Suppressor macrophage treated with lipopolysaccharide for 1 hour (primary cell): ENCODE measurements at regions not wholly inside any gene's neighbourhood (a gene's known extent, or its start where the extent isn't known, plus 50 kb on each side); places are given as distances from the start of the nearest gene placed in this dataset.

Experiments used
- DNase-seq, 3 donors: peaks; one replicate each; pipeline ENCODE4 v3.0.0-alpha.2; 2020 to 2022

DNA sequence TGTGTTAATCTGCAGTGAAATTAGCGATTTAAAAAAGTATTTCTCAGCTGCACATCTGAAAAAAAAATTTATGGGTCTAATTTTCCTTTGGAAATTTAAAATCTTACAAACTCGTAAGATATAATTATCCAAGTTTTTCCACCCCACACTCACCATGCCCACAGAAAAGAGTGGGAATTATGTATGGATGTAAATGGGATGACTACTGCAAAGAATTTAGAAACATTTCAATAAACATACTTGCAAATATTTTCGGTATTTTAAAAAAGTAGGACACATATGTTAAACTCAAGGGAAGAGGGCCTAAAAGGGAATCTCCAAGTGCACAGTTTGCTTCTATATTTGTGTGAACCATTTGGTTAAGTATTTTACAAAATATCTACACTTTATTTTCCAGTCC lies 1039.9 kb upstream of the POU3F3 start:
- DNase-seq: no peak

GRCh38 chr2:103815731-103816130 lies 1038.2 kb upstream of the POU3F3 start:
- no peak for DNase-seq

GRCh38 chr2:103817746-103818145 lies 1036.2 kb upstream of the POU3F3 start:
- DNase-seq: no peak

- no peak for DNase-seq
Measured at GRCh38 chr2:103818176-103818575, 1035.7 kb upstream of the POU3F3 start.

- no peak for DNase-seq
Measured at GRCh38 chr2:103819599-103819998, 1034.3 kb upstream of the POU3F3 start.

DNA sequence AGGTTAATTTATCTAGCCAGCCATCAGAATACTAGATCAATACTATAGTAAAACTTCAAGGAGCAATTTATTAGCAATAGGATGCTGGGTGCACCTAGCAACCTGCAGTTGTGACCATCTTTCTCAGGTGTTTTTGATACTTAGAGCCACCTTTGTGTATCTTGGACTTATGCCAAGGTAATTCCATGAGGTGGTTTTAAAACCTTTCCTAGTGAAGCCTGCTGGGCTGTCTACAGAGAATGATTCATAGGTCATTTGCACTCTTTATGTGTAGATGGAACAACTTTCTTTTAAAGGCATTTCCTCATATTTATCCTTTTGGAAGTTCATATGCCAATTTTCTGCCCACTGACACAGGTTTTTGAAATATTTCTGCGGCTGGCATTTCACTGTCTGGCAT lies 1030.1 kb upstream of the POU3F3 start:
- DNase-seq: no peak

- DNase-seq: no peak
Measured at GRCh38 chr2:103847276-103847675, 1006.6 kb upstream of the POU3F3 start.

DNA sequence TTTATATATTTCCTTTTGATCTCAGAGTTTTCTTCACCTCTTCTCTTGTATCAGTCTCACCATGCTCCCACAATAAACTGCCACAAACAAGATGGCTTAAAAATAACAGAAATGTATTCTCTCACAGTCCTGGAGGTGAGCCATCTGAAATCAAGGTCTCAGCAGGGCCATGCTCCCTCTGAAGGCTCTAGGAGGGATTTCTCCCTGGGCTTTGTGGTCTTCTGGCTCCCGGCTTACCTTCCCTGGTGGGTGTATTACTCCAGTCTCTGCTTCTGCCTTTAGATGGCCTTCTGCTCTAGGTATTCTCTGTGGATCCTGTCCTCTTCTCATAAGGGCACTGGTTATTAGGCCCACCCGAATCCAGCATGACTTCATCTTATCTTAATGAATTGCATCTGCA lies 994.7 kb upstream of the POU3F3 start:
- no peak for DNase-seq

DNA sequence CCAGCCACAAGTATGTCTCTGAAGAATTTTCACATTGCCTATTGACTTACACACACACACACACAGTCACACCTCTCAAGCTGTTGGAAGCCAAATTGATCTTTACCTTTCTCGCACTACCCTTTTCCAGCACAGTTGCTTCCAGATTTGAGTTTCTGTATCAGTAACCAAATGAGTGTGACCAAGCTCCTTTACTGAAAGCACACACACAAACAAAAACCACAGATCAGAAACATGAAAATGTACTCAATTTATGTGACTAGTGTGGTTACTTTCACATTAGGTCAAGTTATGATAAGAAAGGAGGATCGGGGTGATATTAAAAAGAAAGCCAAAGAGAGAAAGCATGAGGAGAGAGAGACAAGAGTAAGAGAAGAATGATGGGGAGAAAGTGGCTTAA lies 993.9 kb upstream of the POU3F3 start:
- DNase-seq: no peak

DNA sequence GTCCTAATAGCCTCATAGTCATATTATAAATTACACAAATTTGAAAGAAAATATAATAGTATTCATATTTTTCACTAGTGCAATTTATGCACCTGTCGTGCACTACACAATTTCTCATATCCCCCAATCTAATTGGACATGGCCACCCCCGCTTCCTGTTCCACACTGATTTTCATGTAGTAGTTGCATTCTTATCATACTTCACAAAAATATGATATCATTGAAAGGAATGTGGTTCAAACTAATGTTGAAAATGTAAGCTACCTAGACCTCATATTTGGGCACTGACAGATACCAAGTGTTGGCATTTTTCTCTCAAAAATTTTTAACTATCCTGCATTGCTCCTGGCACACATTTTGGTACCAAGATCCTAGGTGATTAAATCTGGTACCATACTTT lies 985.5 kb upstream of the POU3F3 start:
- no peak for DNase-seq

DNA sequence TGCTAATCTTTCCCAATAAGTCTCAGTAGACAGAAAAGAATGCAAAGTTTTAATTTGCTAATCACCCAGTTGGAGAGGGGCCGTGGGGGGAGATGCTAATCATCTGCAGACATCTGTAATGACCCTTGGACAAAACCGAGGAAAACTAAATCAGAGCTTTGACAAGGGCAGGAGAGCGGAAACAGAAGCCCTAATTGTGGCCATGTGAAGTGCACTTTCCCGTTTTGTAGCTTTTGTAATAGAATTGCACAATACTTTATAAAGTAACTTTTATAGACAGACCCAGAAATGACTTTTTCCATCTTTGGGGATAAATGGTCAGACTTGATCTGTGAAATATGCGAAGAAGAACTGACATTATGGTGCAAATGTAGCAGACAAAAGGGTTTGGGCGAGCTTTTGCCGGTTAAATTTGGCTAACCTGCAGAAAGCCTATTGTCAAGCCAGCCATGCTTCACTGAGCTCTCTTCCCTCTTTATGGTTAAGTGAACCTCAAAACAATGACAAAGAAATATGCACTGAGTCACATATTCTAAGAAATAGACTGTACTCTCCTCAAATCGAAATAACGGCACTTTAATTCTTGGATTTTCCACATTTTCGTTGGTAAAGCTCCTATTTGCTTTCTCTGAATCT lies 980.1 kb upstream of the POU3F3 start:
- DNase-seq: no peak

- no peak for DNase-seq
Measured at GRCh38 chr2:103875131-103875530, 978.8 kb upstream of the POU3F3 start.

GRCh38 chr2:103875531-103875930 lies 978.4 kb upstream of the POU3F3 start:
- no peak for DNase-seq

- no peak for DNase-seq
Measured at GRCh38 chr2:103876611-103877010, 977.3 kb upstream of the POU3F3 start.

DNA sequence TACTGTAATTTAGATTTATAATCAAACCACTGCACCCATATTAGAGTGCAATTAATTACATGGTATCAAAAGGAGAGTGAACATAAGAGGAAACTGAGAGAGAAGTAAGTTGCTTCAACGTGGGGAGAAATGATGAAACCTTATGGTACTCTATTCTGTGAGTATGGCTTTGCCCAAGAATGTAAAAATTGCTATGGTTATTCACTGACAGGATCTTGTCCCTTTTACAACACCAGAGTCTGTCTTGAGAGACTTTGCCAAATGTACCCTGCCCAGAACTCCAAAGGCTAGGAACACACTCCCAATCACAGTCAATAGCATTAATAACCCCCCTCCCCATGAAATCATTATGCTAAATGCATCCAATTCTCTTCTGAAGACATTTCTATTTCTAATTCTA lies 974.8 kb upstream of the POU3F3 start:
- no peak for DNase-seq

DNA sequence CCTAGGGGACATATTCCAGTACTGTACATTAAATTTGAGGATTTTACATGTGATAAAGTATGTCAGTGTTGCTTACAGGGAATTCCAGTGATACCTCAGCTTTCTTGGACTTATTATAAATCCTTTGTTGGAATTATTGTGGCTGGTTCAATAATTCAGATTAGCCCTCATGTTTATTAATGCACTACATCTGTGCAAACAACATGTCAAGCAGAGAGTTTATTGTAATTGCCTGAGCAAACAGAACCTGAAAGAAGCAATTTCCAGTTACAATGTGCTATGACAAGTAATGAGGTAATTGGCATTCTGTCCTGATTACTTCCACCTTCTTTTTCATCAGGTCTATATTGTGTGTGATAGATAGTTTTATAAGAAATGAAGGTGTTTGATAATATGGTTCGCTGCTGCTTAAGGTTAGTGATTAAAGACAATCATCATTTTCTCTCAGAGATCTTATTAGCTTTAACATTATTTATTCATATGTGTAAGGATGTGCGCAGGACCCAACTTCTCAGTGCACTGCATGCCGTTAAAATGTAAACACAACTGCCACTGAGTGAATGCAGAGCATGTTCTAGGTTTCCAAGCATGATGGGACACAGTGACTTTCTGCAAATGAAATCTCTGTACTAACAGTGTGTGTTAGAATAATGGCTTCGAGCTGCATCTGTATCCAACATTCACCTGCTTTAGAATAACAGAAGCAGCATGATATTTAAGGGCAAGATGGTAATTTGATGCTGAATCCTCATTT lies 973.7 kb upstream of the POU3F3 start:
- no peak for DNase-seq

DNA sequence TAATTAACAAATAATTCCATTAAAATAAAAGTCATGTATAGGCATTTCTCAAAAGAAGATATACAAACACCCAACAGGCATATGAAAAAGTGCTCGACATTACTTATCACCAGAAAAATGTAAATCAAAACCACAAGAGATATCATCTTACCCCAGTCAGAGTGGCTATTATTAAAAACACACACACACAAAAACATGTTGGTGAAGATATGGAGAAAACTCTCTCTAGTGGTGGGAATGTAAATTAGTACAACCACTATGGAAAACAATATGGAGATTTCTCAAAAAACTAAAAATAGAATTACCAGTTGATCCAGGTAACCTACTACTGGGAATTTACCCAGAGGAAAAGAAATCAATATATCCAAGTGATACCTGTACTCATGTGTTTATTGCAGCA lies 966.3 kb upstream of the POU3F3 start:
- DNase-seq: no peak

DNA sequence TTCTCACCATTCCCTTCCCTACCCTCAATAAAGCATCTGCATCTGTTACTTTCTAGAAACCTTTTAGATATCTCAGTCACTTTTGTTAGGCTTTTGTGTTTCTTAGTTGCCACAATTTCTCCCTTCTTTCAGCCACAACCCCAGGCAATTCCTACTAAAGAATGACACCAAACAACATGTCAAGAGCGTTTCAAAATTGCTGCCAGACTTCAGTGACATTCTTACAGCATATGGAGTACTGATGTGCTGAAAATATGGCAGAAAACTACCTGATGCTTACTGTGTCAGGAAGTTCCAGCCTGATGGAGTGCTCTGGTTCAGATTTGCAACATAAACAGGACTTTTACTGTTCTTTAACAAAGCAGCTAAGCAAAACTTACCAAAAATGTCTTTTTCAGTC lies 957.7 kb upstream of the POU3F3 start:
- no peak for DNase-seq

DNA sequence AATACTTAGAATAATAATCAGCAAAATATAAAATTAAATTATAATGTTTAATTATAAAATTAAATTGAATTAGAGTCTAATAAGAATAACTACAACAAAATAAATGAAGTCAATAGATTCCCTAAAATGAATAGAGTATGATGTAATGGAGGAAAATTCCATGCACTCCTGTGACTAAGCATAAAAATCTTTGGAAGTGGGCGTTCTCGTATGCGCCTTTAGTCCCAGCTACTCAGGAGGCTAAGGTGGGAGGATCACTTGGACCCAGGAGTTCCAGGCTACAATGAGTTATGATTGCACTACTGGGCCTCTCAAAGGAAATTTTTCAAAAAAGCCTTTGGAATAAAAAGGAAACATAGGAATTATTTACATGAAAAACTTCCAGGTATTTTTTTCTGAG lies 955.4 kb upstream of the POU3F3 start:
- DNase-seq: no peak

- DNase-seq: no peak
Measured at GRCh38 chr2:103902347-103902746, 951.6 kb upstream of the POU3F3 start.

DNA sequence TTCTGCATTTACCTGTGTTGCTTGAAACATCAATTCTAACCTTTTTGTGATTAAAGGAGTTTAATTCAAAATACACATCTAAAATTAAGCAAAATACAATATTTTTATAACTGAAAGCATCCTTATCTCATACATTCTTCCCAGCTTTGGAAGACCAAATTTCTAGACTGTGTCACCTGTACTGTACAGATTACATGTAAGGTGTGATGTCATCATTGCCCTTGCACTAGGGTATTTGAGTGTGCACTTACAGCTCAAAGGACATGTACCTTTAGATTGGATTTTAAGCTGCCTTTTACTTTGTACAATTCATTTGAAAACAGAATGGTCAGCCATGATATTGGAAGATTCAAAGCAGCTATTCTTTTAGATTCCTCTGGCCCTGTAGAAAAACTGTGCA lies 932.8 kb upstream of the POU3F3 start:
- DNase-seq: no peak

DNA sequence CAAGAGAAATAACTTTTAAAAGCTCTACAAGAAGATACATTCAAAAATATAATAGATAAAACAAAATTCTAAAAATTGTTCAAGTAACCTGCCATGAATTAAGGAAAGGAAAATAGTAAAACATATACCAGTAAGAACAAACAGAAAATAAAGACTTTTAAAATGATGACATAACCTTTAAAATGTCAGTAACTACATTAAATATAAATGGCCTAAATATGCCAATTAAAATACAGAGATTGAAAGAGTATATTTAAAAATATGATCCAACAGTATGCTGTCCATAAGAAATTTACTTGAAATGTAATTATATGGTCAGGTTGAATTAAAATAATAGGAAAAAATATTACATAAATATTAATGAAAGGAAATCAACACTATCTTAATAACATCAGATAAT lies 911.7 kb upstream of the POU3F3 start:
- DNase-seq: no peak

DNA sequence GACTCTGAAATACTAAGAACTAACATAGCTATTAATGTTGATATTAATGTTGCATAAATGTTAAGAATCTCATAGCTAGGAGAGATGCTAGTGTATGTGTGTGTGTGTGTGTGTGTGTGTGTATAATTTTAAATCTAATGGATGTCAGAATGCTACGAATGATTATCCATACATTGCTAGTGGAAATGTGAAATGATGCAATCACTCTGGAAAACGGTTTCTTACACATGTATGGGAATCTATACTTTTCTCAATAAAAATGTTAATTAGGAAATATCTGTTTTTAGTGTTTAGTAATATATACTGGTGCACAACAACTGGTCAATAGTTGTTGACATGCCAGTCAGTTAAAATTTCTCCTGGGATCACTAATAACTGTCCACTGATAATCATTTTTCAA lies 908.8 kb upstream of the POU3F3 start:
- DNase-seq: no peak

DNA sequence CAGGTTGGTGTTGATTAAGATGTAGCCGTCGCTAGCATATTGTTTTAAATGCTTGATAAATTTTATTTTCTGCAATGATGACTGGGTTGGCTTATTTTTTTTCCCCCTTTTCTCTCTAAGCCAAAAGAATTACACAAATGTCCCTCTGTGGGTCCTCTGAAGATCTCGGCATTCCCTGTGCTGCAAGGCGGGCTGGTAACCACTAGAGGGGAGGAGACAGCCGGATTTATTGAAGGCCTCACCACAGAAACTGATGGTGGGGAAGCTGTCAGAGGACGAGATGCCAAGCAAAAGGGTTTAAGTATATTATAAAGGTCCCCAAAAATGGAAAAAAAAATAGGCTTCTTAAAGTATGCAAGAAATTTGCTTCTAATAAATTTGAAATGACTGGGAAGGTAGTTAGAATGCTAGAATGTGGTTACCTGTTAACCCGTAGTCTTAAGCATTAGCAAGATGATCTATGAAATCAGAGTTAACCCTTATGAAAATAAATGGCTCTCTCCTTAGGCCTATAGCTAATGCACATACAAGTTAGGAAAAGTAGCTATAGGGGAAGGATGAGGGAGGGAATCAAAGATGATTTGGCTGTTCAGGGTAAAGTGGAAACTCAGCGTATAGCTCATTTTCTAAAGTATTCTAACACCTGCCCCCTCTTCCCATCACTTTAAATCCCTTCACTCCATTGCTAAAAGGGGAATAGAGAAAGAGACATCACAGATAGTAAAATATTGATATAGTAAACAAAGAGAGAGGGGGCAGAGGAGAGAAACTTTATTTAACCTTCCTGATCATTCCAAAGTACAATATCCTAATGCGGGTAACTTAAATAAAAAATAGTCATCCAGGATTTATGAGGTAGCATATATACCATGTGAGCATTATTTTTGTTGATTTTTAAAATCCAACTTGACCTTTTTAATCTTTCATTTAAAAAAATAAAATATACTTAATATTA lies 894.5 kb upstream of the POU3F3 start:
- DNase-seq: peak in 2 of 3 donors; percentile 10 to 29
